ENCODE measurements at regions not wholly inside any gene's neighbourhood (a gene's known extent, or its start where the extent isn't known, plus 50 kb on each side); places are given as distances from the start of the nearest gene placed in this dataset.

- Histone ChIP-seq H3K4me1 (ENCODE audit: insufficient read depth, low read length) (no peaks in the 10 kb centered on the region), H2AFZ (ENCODE audit: low read length) (no peak overlapping the region), H3K27ac (ENCODE audit: low read depth, low read length) (no peak overlapping the region)
Measured at GRCh38 chr14:34104489-34105397, 153.9 kb upstream of the EGLN3 start.

GRCh38 chr14:34103176-34103575 lies 152.3 kb upstream of the EGLN3 start:
- no peaks in the 10 kb centered on the region for H3K9me3 ChIP-seq (ENCODE audit: low read depth, low read length)
- no peaks in the 10 kb centered on the region for H3K36me3 ChIP-seq (ENCODE audit: insufficient read depth, low read length)
- no peak for DNase-seq (ENCODE audit: insufficient read length, low spot score, missing footprints)
- H3K27me3 ChIP-seq (ENCODE audit: insufficient read depth, low read length): no peaks in the 10 kb centered on the region
- no peak overlapping the region for H3K4me2 ChIP-seq (ENCODE audit: insufficient read depth, low read length)
- no peak for TF ChIP-seq CTCF (IDR thresholded peaks at IDR 0.05; ENCODE audit: extremely low read depth, low read depth, low read length)
- no peak overlapping the region for H3K4me3 ChIP-seq (ENCODE audit: insufficient read depth, low read length)
- H4K20me1 ChIP-seq (ENCODE audit: insufficient read depth, low read length): no peaks in the 10 kb centered on the region
- no peak overlapping the region for H3K27ac ChIP-seq (ENCODE audit: low read depth, low read length)
- H2AFZ ChIP-seq (ENCODE audit: low read length): no peak overlapping the region
- no peaks in the 10 kb centered on the region for H3K79me2 ChIP-seq (ENCODE audit: insufficient read depth, low read length)
- H3K4me1 ChIP-seq (ENCODE audit: insufficient read depth, low read length): no peaks in the 10 kb centered on the region

More at GRCh38 chr14:34104489-34105397, 153.9 kb upstream of the EGLN3 start:
- Histone ChIP-seq H4K20me1 (ENCODE audit: insufficient read depth, low read length) (no peaks in the 10 kb centered on the region), H3K4me2 (ENCODE audit: insufficient read depth, low read length) (no peak overlapping the region), H3K79me2 (ENCODE audit: insufficient read depth, low read length) (no peaks in the 10 kb centered on the region), H3K27me3 (ENCODE audit: insufficient read depth, low read length) (no peaks in the 10 kb centered on the region), H3K9me3 (ENCODE audit: low read depth, low read length) (no peaks in the 10 kb centered on the region), H3K36me3 (ENCODE audit: insufficient read depth, low read length) (no peaks in the 10 kb centered on the region), H3K4me3 (ENCODE audit: insufficient read depth, low read length) (no peak overlapping the region)
- no peak for DNase-seq (ENCODE audit: insufficient read length, low spot score, missing footprints)
- no peak for TF ChIP-seq CTCF (IDR thresholded peaks at IDR 0.05; ENCODE audit: extremely low read depth, low read depth, low read length)

GRCh38 chr14:34099635-34100034 lies 148.8 kb upstream of the EGLN3 start:
- H3K4me3 ChIP-seq (ENCODE audit: insufficient read depth, low read length): no peak overlapping the region
- no peaks in the 10 kb centered on the region for H3K79me2 ChIP-seq (ENCODE audit: insufficient read depth, low read length)
- no peaks in the 10 kb centered on the region for H3K9me3 ChIP-seq (ENCODE audit: low read depth, low read length)
- H3K4me2 ChIP-seq (ENCODE audit: insufficient read depth, low read length): no peak overlapping the region
- H4K20me1 ChIP-seq (ENCODE audit: insufficient read depth, low read length): no peaks in the 10 kb centered on the region
- H3K36me3 ChIP-seq (ENCODE audit: insufficient read depth, low read length): no peaks in the 10 kb centered on the region
- no peak overlapping the region for H3K27ac ChIP-seq (ENCODE audit: low read depth, low read length)
- DNase-seq (ENCODE audit: insufficient read length, low spot score, missing footprints): no peak
- H3K27me3 ChIP-seq (ENCODE audit: insufficient read depth, low read length): no peaks in the 10 kb centered on the region
- TF ChIP-seq CTCF (IDR thresholded peaks at IDR 0.05; ENCODE audit: extremely low read depth, low read depth, low read length): no peak
- no peaks in the 10 kb centered on the region for H3K4me1 ChIP-seq (ENCODE audit: insufficient read depth, low read length)
- no peak overlapping the region for H2AFZ ChIP-seq (ENCODE audit: low read length)

GRCh38 chr14:34098985-34099349 lies 148.1 kb upstream of the EGLN3 start:
- Histone ChIP-seq H3K4me1 (ENCODE audit: insufficient read depth, low read length) (no peaks in the 10 kb centered on the region), H3K4me2 (ENCODE audit: insufficient read depth, low read length) (no peak overlapping the region), H3K27ac (ENCODE audit: low read depth, low read length) (no peak overlapping the region), H3K4me3 (ENCODE audit: insufficient read depth, low read length) (no peak overlapping the region), H3K27me3 (ENCODE audit: insufficient read depth, low read length) (no peaks in the 10 kb centered on the region), H2AFZ (ENCODE audit: low read length) (no peak overlapping the region), H3K36me3 (ENCODE audit: insufficient read depth, low read length) (no peaks in the 10 kb centered on the region), H3K9me3 (ENCODE audit: low read depth, low read length) (no peaks in the 10 kb centered on the region), H4K20me1 (ENCODE audit: insufficient read depth, low read length) (no peaks in the 10 kb centered on the region), H3K79me2 (ENCODE audit: insufficient read depth, low read length) (no peaks in the 10 kb centered on the region)
- no peak for DNase-seq (ENCODE audit: insufficient read length, low spot score, missing footprints)
- TF ChIP-seq CTCF (IDR thresholded peaks at IDR 0.05; ENCODE audit: extremely low read depth, low read depth, low read length): no peak

Measured in osteoblast (primary cell).